ENCODE measurements at regions not wholly inside any gene's neighbourhood (a gene's known extent, or its start where the extent isn't known, plus 50 kb on each side); places are given as distances from the start of the nearest gene placed in this dataset.

DNA sequence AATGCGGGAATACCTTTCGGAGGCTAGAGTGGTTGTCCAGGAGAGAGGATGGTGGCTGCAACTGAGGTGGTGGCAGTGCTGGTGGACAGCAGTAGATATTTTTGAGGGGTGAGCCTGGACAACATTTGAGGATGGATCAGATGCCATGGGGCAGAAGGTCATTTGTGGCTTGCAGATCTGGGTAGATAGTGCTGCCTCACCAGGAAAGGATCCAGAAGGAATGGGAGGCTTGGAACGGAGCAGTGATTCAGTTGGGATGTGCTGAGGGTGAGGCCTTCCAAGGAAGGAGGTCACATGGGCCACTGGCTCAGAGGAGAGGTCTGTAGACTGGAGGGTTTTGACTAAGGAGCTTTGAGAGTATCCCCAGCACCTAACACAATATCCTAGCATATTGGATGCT lies 110.8 kb upstream of the KAZN start:
- TF ChIP-seq, protein P1, sequence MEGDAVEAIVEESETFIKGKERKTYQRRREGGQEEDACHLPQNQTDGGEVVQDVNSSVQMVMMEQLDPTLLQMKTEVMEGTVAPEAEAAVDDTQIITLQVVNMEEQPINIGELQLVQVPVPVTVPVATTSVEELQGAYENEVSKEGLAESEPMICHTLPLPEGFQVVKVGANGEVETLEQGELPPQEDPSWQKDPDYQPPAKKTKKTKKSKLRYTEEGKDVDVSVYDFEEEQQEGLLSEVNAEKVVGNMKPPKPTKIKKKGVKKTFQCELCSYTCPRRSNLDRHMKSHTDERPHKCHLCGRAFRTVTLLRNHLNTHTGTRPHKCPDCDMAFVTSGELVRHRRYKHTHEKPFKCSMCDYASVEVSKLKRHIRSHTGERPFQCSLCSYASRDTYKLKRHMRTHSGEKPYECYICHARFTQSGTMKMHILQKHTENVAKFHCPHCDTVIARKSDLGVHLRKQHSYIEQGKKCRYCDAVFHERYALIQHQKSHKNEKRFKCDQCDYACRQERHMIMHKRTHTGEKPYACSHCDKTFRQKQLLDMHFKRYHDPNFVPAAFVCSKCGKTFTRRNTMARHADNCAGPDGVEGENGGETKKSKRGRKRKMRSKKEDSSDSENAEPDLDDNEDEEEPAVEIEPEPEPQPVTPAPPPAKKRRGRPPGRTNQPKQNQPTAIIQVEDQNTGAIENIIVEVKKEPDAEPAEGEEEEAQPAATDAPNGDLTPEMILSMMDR (IDR thresholded peaks at IDR 0.05): no peak
- TF ChIP-seq POLR2A (IDR thresholded peaks at IDR 0.05; ENCODE audit: low read depth): no peak
